ENCODE measurements at regions not wholly inside any gene's neighbourhood (a gene's known extent, or its start where the extent isn't known, plus 50 kb on each side); places are given as distances from the start of the nearest gene placed in this dataset.

- Mint-ChIP-seq H3K4me1 (peaks cover 4% of the 10 kb centered on the region), H3K36me3 (ENCODE audit: low read depth) (no peaks in the 10 kb centered on the region), H3K4me3 (no peak overlapping the region), H3K27ac (no peak overlapping the region), H3K9me3 (no peaks in the 10 kb centered on the region), H3K27me3 (ENCODE audit: low read depth, poor library complexity) (no peaks in the 10 kb centered on the region)
- DNase-seq: no peak
- TF ChIP-seq CTCF (IDR thresholded peaks at IDR 0.05): no peak
Measured at GRCh38 chr7:8380130-8380529, 53.3 kb upstream of the NXPH1 start.

GRCh38 chr7:8382004-8382730 is 51.2 kb upstream of the NXPH1 start:
- no peaks in the 10 kb centered on the region for H3K27me3 Mint-ChIP-seq (ENCODE audit: low read depth, poor library complexity)
- no peak overlapping the region for H3K4me3 Mint-ChIP-seq

More at GRCh38 chr7:8382004-8382730, 51.2 kb upstream of the NXPH1 start:
- no peak for TF ChIP-seq CTCF (IDR thresholded peaks at IDR 0.05)
- no peak overlapping the region for H3K27ac Mint-ChIP-seq
- H3K4me1 Mint-ChIP-seq: peaks cover 4% of the 10 kb centered on the region
- H3K36me3 Mint-ChIP-seq (ENCODE audit: low read depth): no peaks in the 10 kb centered on the region
- H3K9me3 Mint-ChIP-seq: no peaks in the 10 kb centered on the region
- DNase-seq: no peak
